GM19463 (cell line): ENCODE measurements at regions not wholly inside any gene's neighbourhood (a gene's known extent, or its start where the extent isn't known, plus 50 kb on each side); places are given as distances from the start of the nearest gene placed in this dataset.
"Not testable (repeated sequence)": the region's sequence is repeated elsewhere in the genome, so short reads cannot be mapped to it uniquely, and the experiment has no call there.

ENCODE experiments used
- ATAC-seq: cut with Tn5 transposase; IDR thresholded peaks from one replicate; pipeline ENCODE4 v1.9.1; 2021; ENCODE audit warnings: mild to moderate bottlenecking, moderate library complexity; ENCODE audit not compliant: unreplicated experiment

- no peak for ATAC-seq
Observed at GRCh38 chr7:51860305-51860704, 543.7 kb upstream of the COBL start.

DNA sequence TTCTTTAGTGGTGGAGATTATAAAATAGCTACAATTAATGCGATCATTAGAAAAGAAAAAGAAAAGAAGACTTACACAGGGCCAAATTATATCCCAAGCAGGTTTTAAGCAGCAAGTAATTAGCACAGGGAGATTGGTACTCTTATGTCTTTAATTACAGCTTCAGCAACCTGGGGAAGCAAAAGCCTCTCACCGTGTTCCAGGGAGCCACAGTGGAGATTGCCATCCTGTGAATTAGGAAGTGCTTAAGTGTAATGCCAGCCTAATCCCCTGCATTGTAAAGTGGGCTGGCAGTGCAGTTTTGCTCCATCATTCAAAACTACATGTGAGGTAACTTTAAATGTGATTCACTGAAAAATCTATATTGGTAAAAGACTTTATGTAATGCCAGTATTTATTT lies 533.5 kb upstream of the COBL start:
- no peak for ATAC-seq

- ATAC-seq: no peak
Observed at GRCh38 chr7:51847461-51848134, 531.0 kb upstream of the COBL start.

DNA sequence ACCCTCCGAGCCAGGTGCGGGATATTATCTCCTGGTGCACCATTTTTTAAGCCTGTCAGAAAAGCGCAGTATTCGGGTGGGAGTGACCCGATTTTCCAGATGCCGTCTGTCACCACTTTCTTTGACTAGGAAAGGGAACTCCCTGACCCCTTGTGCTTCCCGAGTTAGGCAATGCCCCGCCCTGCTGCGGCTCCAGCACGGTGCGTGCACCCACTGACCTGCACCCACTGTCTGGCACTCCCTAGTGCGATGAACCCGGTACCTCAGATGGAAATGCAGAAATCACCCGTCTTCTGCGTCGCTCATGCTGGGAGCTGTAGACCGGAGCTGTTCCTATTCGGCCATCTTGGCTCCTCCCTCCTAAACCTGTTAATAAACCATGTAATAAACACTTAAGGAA lies 522.5 kb upstream of the COBL start:
- not testable (repeated sequence) for ATAC-seq

DNA sequence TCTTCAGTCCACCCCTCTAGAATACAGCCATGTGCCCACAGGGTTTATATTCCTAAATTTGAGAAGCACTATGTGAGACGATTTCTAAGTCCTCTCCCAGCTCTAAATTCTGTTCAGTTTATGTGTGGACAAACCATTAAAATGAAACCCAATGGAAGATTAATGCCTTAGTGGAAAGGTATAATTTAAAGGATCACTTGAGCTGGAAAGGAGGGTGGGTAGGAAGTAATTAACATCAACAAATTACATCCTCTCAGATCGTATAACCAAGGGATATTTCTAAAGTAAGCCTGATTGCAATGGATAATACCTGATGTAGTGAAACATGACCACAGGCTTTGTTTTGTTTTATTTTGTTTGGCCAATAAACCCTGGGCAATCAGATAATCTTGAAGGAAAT lies 511.0 kb upstream of the COBL start:
- no peak for ATAC-seq

DNA sequence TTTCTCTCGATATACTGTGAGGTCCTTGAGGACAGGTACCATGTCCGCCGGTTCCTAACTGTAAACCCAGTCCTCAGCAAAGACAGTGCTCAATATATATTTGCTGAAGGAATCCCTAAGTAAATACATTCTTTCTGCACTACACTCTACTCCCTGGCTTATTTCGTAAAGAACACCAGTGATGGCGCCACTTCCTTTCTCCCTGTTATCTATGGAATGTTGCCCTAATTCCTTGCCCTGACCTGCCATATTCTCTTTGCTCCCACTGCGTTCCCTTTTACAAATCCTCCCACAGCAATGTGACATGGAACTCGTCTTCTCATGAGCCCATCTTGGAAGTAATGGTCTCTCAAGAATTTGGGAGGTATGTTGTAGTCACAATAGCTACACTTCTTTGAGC lies 507.4 kb upstream of the COBL start:
- no peak for ATAC-seq

DNA sequence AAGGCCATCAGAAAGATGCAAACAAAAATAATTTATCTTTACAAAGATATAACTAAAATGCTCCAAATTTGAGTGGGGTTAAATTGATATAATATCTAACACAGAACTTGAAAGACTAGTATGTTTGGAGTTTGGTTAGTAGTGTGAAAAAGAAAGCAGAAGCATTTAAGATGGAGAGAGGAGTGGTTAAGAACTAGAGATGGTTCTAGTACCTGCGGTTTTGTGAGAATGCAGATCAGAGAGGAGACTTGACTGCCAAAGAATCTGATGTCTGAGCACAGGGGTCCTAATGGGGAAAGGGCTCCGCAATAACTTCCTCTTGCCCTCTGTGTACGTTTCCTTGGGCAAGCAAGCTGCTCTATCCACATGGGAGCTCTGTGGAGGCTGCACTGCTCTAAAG lies 506.8 kb upstream of the COBL start:
- no peak for ATAC-seq

DNA sequence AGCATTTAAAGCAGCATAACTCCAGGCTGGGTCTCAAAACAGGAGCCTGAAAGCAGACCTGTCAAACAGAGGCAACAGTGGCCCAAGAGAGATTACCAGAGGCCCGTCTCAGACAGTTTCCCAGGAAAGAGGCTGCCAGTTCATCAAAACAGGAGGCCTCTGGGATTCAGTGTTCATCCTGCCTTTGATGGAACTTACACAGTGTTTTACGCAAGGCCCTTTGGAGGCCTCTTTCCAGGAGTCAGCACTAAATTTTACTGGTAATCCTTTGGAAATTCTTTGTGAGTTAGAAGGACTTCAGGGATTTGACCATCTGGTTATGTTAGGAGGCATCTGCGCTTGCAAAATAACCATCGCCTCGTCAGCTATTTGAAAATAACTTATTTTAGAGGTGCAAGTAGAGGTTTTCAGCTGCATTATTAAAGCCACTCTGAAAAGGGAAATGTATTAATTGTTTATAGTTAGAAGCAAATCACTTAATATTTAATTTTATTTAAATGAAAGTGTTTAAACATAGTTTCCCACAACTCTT lies 501.2 kb upstream of the COBL start:
- ATAC-seq: no peak

- ATAC-seq: not testable (repeated sequence)
Observed at GRCh38 chr7:51805783-51806431, 489.3 kb upstream of the COBL start.

- no peak for ATAC-seq
Observed at GRCh38 chr7:51802718-51803117, 486.1 kb upstream of the COBL start.

- no peak for ATAC-seq
Observed at GRCh38 chr7:51797371-51797770, 480.8 kb upstream of the COBL start.

GRCh38 chr7:51792796-51793195 lies 476.2 kb upstream of the COBL start:
- no peak for ATAC-seq

- no peak for ATAC-seq
Observed at GRCh38 chr7:51789489-51789888, 472.9 kb upstream of the COBL start.

- no peak for ATAC-seq
Observed at GRCh38 chr7:51786284-51786683, 469.7 kb upstream of the COBL start.

GRCh38 chr7:51785876-51786275 lies 469.3 kb upstream of the COBL start:
- ATAC-seq: no peak

DNA sequence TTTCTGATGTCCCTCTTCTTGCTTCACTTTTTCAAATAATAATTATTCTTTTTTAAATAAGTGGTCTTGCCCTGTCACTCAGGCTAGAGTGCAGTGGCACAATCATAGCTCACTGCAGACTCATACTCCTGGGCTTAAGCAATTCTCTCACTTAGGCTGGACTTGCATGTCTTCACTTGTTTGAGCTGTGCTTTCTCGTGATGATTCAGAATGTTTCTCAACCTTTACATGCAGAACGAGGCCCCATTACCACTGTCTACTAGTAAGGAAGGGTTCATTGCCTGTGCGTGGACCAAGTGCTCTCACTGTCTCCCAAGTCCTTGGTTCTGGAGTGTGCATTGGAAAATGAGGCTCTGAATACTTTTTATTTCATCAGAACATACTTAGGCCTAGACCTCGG lies 468.6 kb upstream of the COBL start:
- ATAC-seq: no peak

GRCh38 chr7:51783241-51783640 lies 466.6 kb upstream of the COBL start:
- ATAC-seq: no peak

GRCh38 chr7:51778121-51778520 lies 461.5 kb upstream of the COBL start:
- no peak for ATAC-seq

DNA sequence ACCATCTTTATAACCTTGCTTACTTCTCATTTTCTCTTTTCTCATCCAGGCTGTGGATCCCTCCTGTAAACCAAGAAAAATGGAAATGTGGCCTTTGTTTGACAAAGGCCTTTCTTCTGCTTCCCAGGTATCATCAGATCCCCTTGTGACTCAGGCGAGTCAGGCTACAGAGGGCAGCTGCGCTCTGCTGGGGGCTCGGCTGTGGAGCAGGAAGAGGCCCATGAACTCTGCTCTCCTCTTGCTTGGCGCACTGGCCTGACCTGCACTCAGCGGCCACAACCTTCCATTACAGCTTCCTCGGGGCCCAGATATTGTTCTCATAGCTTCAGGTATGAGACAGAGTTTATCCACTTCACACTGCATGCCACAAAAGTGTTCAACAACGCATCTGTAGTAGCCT lies 457.6 kb upstream of the COBL start:
- no peak for ATAC-seq

DNA sequence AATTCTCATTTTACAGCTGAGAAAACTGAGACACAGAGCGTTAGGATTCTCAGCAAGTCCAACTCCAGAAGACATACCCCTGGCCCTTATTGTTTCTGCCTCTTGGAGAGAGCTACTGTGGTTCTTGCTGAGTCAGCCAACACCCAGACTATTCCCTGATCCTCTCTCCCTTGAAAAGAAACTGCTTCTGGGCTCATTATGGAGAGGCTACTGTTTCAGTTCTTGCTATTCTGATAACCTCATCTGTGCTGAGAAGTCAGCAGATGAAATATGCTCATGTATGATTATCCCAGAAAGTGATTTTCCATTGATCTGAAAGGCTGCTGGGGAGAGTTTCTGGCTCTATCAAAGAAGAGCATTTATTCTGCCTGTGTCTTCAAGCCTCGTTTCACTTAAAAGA lies 455.6 kb upstream of the COBL start:
- no peak for ATAC-seq

DNA sequence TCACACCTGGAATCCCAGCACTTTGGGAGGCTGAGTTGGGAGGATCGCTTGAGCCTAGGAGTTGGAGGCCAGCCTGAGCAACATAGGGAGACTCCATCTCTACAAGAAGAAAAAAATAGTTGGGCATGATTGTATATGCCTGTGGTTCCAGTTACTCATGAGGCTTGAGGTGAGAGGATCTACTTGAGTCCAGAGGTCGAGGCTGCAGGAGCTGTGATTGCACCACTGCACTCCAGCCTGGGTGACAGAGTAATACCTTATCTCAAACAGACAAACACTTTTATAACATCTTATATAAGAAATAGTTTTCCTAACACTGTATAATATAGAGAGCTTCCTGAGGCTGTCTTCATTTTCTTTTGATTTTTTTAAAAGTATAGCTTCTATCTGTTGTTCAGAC lies 448.4 kb upstream of the COBL start:
- ATAC-seq: no peak

- no peak for ATAC-seq
Observed at GRCh38 chr7:51759985-51760384, 443.4 kb upstream of the COBL start.

- no peak for ATAC-seq
Observed at GRCh38 chr7:51757960-51758359, 441.4 kb upstream of the COBL start.
